K562 (cell line): ENCODE measurements at regions not wholly inside any gene's neighbourhood (a gene's known extent, or its start where the extent isn't known, plus 50 kb on each side); places are given as distances from the start of the nearest gene placed in this dataset.
A peak's percentile ranks its signal among the peaks of the same experiment; 100 is the strongest.
"Not testable (repeated sequence)": the region's sequence is repeated elsewhere in the genome, so short reads cannot be mapped to it uniquely, and the experiment has no call there.

Source experiments
- ATAC-seq: fragments of 200-7000 bp; cut with Tn5 transposase; 3 replicates; pipeline ENCODE4 v1.9.1; 2020; ENCODE audit warnings: moderate library complexity
- BruUV-seq: library from RNA; stranded (reverse); fragments of 400-500 nt; replicated peaks from 2 replicates; lab custom pipeline; 2021; lab: Mats Ljungman, UMichigan
- CTCF ChIA-PET: fragments of 300-600 bp; formaldehyde crosslinking; extraction: SDS; loops from one replicate; lab custom pipeline; 2021; ENCODE audit warnings: low intra/inter-chr PET ratio; lab: Yijun Ruan, JAX
- POLR2A ChIA-PET: fragments of 300-600, 350-650 bp; sonication (Branson Sonifier 250); formaldehyde crosslinking; extraction: SDS; loops from one replicate; lab custom pipeline; 2021; ENCODE audit warnings: antibody characterized with exemption, inconsistent platforms; lab: Yijun Ruan, JAX
- DNase-seq, 4 experiments: peaks; one replicate each; pipeline versions ENCODE4 v3.0.0 to v3.0.0-alpha.2; 2011 to 2018; ENCODE audit warnings: low spot score in 3 of 4, mixed read lengths in 3 of 4; ENCODE audit errors: extremely low read depth in 1 of 4
- FAIRE-seq: peaks from 2 replicates; lab custom pipeline; 2011; peaks lifted over from hg19 to GRCh38; lab: Jason Lieb, UNC
- H2AFZ ChIP-seq: 2 replicates; pipeline ENCODE4 v1.6.0; 2011; ENCODE audit warnings: low read depth, low read length, control low read depth, inconsistent platforms
- H3K27ac ChIP-seq: fragments of 200-600 bp; 3 replicates; pipeline ENCODE4 v1.8.0; 2011; ENCODE audit warnings: low read depth, mild to moderate bottlenecking, control low read depth, inconsistent platforms, low read length, moderate library complexity, mixed read lengths; ENCODE audit errors: extremely low read depth
- H3K27me3 ChIP-seq, 2 experiments: fragments of 300-600 bp in 1 of 2; 2 replicates in 1 of 2; 3 replicates in 1 of 2; pipeline versions ENCODE4 v1.6.0 to v1.8.0; 2011; ENCODE audit warnings: inconsistent platforms in 2 of 2, low read length in 2 of 2, mild to moderate bottlenecking in 1 of 2, mixed read lengths in 1 of 2, moderate library complexity in 1 of 2; ENCODE audit not compliant: control insufficient read depth in 2 of 2, insufficient read depth in 2 of 2
- H3K36me3 ChIP-seq: fragments of 300-600 bp; 3 replicates; pipeline ENCODE4 v1.8.0; 2011; ENCODE audit warnings: mild to moderate bottlenecking, low read length, inconsistent platforms; ENCODE audit not compliant: control insufficient read depth, insufficient read depth
- H3K4me1 ChIP-seq, 2 experiments: fragments of 200-600 bp in 1 of 2; replicated peaks in 1 of 2; 2 replicates in 1 of 2; 3 replicates in 1 of 2; pipeline versions ENCODE4 v1.5.1 to v1.8.0; 2011; ENCODE audit warnings: inconsistent platforms in 2 of 2, low read length in 2 of 2, mild to moderate bottlenecking in 1 of 2, mixed read lengths in 1 of 2, moderate library complexity in 1 of 2; ENCODE audit not compliant: control insufficient read depth in 2 of 2, insufficient read depth in 2 of 2
- H3K4me2 ChIP-seq: 2 replicates; pipeline ENCODE4 v1.6.1; 2011; ENCODE audit warnings: low read length, control low read depth, inconsistent platforms, mixed read lengths; ENCODE audit not compliant: insufficient read depth
- H3K4me3 ChIP-seq: fragments of 200-600 bp; sonication (generic), shearing (Covaris generic); 2 replicates; pipeline ENCODE4 v1.5.1; 2016; ENCODE audit warnings: control low read depth, inconsistent platforms
- H3K79me2 ChIP-seq: fragments of 200-600 bp; 3 replicates; pipeline ENCODE4 v1.8.0; 2011; ENCODE audit warnings: low read length, inconsistent platforms; ENCODE audit not compliant: control insufficient read depth, insufficient read depth
- H3K9ac ChIP-seq, 2 experiments: 2 replicates each; pipeline versions ENCODE4 v1.6.0 to v1.6.1; 2011; ENCODE audit warnings: low read depth in 2 of 2, low read length in 2 of 2, control low read depth in 1 of 2, inconsistent platforms in 1 of 2, mild to moderate bottlenecking in 1 of 2, mixed read lengths in 1 of 2; ENCODE audit not compliant: insufficient read depth in 1 of 2
- H3K9me1 ChIP-seq: one replicate; pipeline ENCODE4 v1.6.0; 2011; ENCODE audit warnings: inconsistent platforms, mild to moderate bottlenecking, low read length, moderate library complexity; ENCODE audit not compliant: control insufficient read depth, insufficient read depth
- H3K9me3 ChIP-seq: replicated peaks from 2 replicates; pipeline ENCODE4 v1.5.1; 2011; ENCODE audit warnings: low read depth, low read length, inconsistent platforms; ENCODE audit not compliant: control insufficient read depth, insufficient read depth
- H4K20me1 ChIP-seq: replicated peaks from 2 replicates; pipeline ENCODE4 v1.6.1; 2011; ENCODE audit warnings: low read length, inconsistent platforms, mixed read lengths; ENCODE audit not compliant: control insufficient read depth, insufficient read depth
- NRF1 ChIP-seq, 2 experiments: fragments of 450-650 bp; IDR thresholded peaks in 1 of 2; conservative IDR thresholded peaks in 1 of 2; 2 replicates each; pipeline ENCODE4 v1.6.1; 2014; ENCODE audit warnings: mild to moderate bottlenecking in 2 of 2
- PHF8 ChIP-seq: fragments of 200-600 bp; sonication (generic); IDR thresholded peaks from 2 replicates; pipeline ENCODE4 v1.6.1; 2012; ENCODE audit warnings: mixed run types, mild to moderate bottlenecking, inconsistent platforms, low read length, moderate library complexity, borderline replicate concordance
- POLR2A ChIP-seq: fragments of 450-650 bp; conservative IDR thresholded peaks from 2 replicates; pipeline ENCODE4 v1.6.1; 2016
- POLR2G ChIP-seq: fragments of 200-400 bp; formaldehyde crosslinking; IDR thresholded peaks from 2 replicates; pipeline ENCODE4 v1.6.1; 2017; ENCODE audit warnings: low read depth, mild to moderate bottlenecking, antibody characterized with exemption, low read length, moderate library complexity
- PRDM10 ChIP-seq: fragments of 450-650 bp; IDR thresholded peaks from 2 replicates; pipeline ENCODE4 v1.6.1; 2018; ENCODE audit not compliant: partially characterized antibody
- RBFOX2 ChIP-seq: fragments of 200-400 bp; formaldehyde crosslinking; IDR thresholded peaks from 2 replicates; pipeline ENCODE4 v1.6.1; 2017; ENCODE audit warnings: low read depth, mild to moderate bottlenecking, low read length, moderate library complexity
- RFX1 ChIP-seq: fragments of 450-650 bp; IDR thresholded peaks from 2 replicates; pipeline ENCODE4 v1.6.1; 2016; ENCODE audit warnings: mild to moderate bottlenecking, moderate library complexity
- TFAP4 ChIP-seq: sonication (generic); formaldehyde crosslinking; IDR thresholded peaks from 2 replicates; pipeline ENCODE4 v1.8.0; 2022; ENCODE audit warnings: missing genetic modification reagents, mild to moderate bottlenecking, moderate library complexity, borderline replicate concordance
- ZBTB2 ChIP-seq: fragments of 450-650 bp; IDR thresholded peaks from 2 replicates; pipeline ENCODE4 v1.6.1; 2016; ENCODE audit warnings: antibody characterized with exemption
- ZFP91 ChIP-seq: sonication (generic); formaldehyde crosslinking; IDR thresholded peaks from 2 replicates; pipeline ENCODE4 v1.8.0; 2022; ENCODE audit warnings: mild to moderate bottlenecking, missing genetic modification reagents
- WGBS: fragments of 100-300 bp; shearing (Covaris generic); methylation state at CpG from one replicate; pipeline ENCODE4 v1.1.6; 2016; ENCODE audit warnings: low coverage, mixed read lengths; ENCODE audit not compliant: insufficient coverage; ENCODE audit errors: missing lambda C conversion rate; 5-methylcytosine and 5-hydroxymethylcytosine counted together
- in situ Hi-C: fragments of 300-500 bp; cut with MboI; formaldehyde crosslinking; loops from 4 replicates; pipeline ENCODE4 v1.15.0; 2018; ENCODE audit warnings: inconsistent platforms, mixed read lengths
- intact Hi-C: fragments of 100-400 bp; cut with micrococcal nuclease; formaldehyde crosslinking; loops from 2 replicates; pipeline ENCODE4 v1.14.2; 2022

GRCh38 chr20:30283476-30284280, 973.8 kb upstream of the DEFB115 start:
- BruUV-seq, result not testable (repeated sequence)
- peak overlapping the region; percentile 31; the same call in 1 of the 2 replicates for H3K4me3 ChIP-seq

More at GRCh38 chr20:30283476-30284280, 973.8 kb upstream of the DEFB115 start:
- FAIRE-seq (peak; percentile 96), ATAC-seq (peak; percentile 66; the same call in 2 of the 3 replicates)
- not testable (repeated sequence) for H3K27me3 ChIP-seq
- H2AFZ ChIP-seq, result peak overlapping the region; percentile 78
- in situ Hi-C loops, result loop anchor here (5.0 to 10.0 kb wide), 2 partner anchors 519 to 686 kb away; no protein-coding TSS in a partner anchor
- TF ChIP-seq POLR2G, result peak; percentile 56; the same call in 1 of the 2 replicates
- peak; percentile 60 for TF ChIP-seq RFX1
- peak; percentile 57 for TF ChIP-seq RBFOX2
- peak; percentile 86 for TF ChIP-seq ZFP91 (CRISPR knock-in tag)
- TF ChIP-seq NRF1 (conservative IDR thresholded peaks at IDR 0.05 in 1 of 2, IDR thresholded peaks at IDR 0.05 in 1 of 2), result peak; percentile 93 to 94
- TF ChIP-seq PRDM10, result peak; percentile 54
- TF ChIP-seq PHF8, result peak; percentile 18; the same call in 1 of the 2 replicates
- TF ChIP-seq POLR2A, result 0 out of 2 replicates have a peak, but pooled peaks have one; percentile 30
- TF ChIP-seq ZBTB2, result peak; percentile 86
- TF ChIP-seq TFAP4 (CRISPR knock-in tag), result peak; percentile 17; the same call in 1 of the 2 replicates
- TF ChIP-seq, all 486 proteins: peak for 10; not testable (repeated sequence) for 476
- intact Hi-C loops, result loop anchor here (10.0 kb wide), 2 partner anchors 301 to 689 kb away; no protein-coding TSS in a partner anchor
- Histone ChIP-seq H3K9ac (peak overlapping the region in 1 of 2 experiments; percentile 68; a peak in 2 of 4 replicates), H3K4me2 (peak overlapping the region; percentile 52; the same call in 1 of the 2 replicates), H3K4me1 (peaks cover 0 to 36% of the 10 kb centered on the region in 2 experiments; a peak in 3 of 5 replicates)
- H3K9me1 ChIP-seq, CTCF ChIA-PET, H3K9me3 ChIP-seq, H3K27ac ChIP-seq, H4K20me1 ChIP-seq, H3K79me2 ChIP-seq, POLR2A ChIA-PET, H3K36me3 ChIP-seq: not testable (repeated sequence)
- 49% methylated on average over 36 of the region's 47 CpGs for WGBS
- DNase-seq, result peak in 2 of 4 experiments; percentile 7 to 72
